Choroid plexus epithelial cell (primary cell): ENCODE measurements at regions not wholly inside any gene's neighbourhood (a gene's known extent, or its start where the extent isn't known, plus 50 kb on each side); places are given as distances from the start of the nearest gene placed in this dataset.

Experiments used
- DNase-seq: peaks from one replicate; pipeline ENCODE4 v3.0.0-alpha.2; 2010; ENCODE audit warnings: low read depth
- H3K4me3 ChIP-seq: 2 replicates; pipeline ENCODE4 v1.5.1; 2011; ENCODE audit warnings: low read depth, mild to moderate bottlenecking, control low read depth, low read length, moderate library complexity
- TF ChIP-seq, protein P1 (sequence below): conservative IDR thresholded peaks from 2 replicates; pipeline ENCODE4 v1.5.1; 2011; ENCODE audit warnings: low read depth, mild to moderate bottlenecking, control low read depth, inconsistent platforms, low read length, moderate library complexity

DNA sequence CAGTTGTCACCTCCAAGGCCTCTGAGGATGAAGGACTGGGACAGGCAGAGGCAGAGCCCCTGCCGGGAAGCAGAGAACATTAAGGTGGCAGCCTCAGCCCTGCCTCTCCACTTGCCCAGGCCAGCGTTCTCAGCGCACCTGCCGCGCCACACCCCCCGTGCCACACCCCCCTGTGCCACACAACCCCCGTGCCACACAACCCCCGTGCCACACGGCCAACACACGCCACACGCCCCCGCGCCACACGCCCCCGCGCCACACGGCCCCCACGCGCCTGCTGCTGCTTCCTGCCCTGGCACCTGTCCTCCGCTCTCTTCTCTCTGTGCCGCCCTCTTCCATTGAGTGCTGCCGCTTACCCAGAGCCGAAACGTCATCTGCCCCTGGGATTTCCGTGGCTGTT is 58.0 kb upstream of the ZFP42 start:
- no peak overlapping the region for H3K4me3 ChIP-seq
- no peak for DNase-seq
- TF ChIP-seq, protein P1, sequence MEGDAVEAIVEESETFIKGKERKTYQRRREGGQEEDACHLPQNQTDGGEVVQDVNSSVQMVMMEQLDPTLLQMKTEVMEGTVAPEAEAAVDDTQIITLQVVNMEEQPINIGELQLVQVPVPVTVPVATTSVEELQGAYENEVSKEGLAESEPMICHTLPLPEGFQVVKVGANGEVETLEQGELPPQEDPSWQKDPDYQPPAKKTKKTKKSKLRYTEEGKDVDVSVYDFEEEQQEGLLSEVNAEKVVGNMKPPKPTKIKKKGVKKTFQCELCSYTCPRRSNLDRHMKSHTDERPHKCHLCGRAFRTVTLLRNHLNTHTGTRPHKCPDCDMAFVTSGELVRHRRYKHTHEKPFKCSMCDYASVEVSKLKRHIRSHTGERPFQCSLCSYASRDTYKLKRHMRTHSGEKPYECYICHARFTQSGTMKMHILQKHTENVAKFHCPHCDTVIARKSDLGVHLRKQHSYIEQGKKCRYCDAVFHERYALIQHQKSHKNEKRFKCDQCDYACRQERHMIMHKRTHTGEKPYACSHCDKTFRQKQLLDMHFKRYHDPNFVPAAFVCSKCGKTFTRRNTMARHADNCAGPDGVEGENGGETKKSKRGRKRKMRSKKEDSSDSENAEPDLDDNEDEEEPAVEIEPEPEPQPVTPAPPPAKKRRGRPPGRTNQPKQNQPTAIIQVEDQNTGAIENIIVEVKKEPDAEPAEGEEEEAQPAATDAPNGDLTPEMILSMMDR: no peak

DNA sequence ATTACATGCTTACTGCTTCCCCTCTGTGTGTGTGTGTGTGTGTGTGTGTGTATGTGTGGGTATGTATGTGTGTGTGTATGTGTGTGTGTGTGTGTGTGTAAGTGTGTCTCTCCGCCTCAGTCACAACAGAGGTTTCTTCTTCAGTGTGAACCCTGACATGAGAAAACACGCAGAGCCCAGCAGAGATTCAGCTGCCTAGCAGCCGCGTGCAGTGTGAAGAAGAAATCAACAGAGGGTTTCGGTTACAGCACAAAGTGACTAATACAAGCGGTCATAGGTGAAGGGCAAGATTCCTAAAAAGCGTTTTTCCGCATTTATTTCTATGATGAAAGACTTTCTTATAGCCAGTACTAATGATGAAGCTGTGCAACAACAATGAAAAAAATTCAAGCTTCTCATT is 55.3 kb upstream of the ZFP42 start:
- no peak overlapping the region for H3K4me3 ChIP-seq
- TF ChIP-seq, protein P1: no peak
- peak; percentile 15 for DNase-seq

DNA sequence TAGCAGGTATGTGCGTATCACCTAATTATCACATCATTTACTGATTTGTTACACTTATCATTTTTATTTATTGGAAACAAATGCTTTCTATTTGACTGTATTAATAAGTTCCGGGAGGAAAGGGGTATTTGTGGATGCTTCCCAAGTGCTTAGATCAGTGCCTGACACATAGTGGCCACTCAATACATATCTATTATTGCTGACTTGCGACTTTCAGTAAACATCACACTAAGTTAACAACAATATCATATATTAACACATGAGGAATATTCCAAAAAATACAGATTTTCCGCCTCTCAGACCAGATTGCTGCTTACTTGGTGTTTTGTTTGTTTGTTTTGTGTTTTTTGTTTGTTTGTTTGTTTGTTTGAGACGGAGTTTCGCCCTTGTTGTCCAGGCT is 52.6 kb upstream of the ZFP42 start:
- no peak overlapping the region for H3K4me3 ChIP-seq
- DNase-seq: no peak
- TF ChIP-seq, protein P1: no peak

DNA sequence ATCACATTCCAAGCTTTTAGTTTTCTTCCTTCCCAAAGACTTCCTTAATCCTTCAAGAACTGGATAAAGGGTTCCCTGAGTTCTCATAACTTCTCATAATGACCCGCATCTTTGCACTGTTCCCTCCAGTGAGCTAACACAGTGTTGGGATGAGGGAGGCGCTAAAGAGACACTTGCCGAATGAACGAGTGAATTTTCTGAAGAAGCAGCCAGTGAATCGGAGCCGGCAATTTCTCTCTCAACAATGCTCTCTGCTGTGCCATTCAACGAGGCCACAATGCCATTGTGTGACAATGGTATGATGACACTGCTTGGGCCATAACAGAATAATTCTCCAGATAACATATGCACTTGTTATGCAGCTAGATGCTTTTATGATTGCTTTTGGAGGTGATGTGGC is 51.4 kb upstream of the ZFP42 start:
- no peak for DNase-seq
- TF ChIP-seq, protein P1: no peak

More for the DNA sequence above, 51.4 kb upstream of the ZFP42 start:
- H3K4me3 ChIP-seq: no peak overlapping the region
